AG09309 (cell line): ENCODE measurements at regions not wholly inside any gene's neighbourhood (a gene's known extent, or its start where the extent isn't known, plus 50 kb on each side); places are given as distances from the start of the nearest gene placed in this dataset.
A peak's percentile ranks its signal among the peaks of the same experiment; 100 is the strongest.

Source experiments
- DNase-seq: peaks from one replicate; pipeline ENCODE4 v3.0.0-alpha.2; 2010; ENCODE audit warnings: low read depth
- H3K4me3 ChIP-seq: 2 replicates; pipeline ENCODE4 v1.5.1; 2011; ENCODE audit warnings: mild to moderate bottlenecking, low read depth, low read length, moderate library complexity; ENCODE audit not compliant: control insufficient read depth
- CTCF ChIP-seq: IDR thresholded peaks from 2 replicates; pipeline ENCODE4 v1.5.1; 2011; ENCODE audit warnings: mild to moderate bottlenecking, low read depth, low read length, inconsistent platforms; ENCODE audit not compliant: insufficient read depth, control insufficient read depth; ENCODE audit errors: missing control alignments

- TF ChIP-seq CTCF = no peak
- peak; percentile 75 for DNase-seq
- H3K4me3 ChIP-seq = no peak overlapping the region
Measured at GRCh38 chr2:67289921-67290371, 107.2 kb upstream of the ETAA1 start.

DNA sequence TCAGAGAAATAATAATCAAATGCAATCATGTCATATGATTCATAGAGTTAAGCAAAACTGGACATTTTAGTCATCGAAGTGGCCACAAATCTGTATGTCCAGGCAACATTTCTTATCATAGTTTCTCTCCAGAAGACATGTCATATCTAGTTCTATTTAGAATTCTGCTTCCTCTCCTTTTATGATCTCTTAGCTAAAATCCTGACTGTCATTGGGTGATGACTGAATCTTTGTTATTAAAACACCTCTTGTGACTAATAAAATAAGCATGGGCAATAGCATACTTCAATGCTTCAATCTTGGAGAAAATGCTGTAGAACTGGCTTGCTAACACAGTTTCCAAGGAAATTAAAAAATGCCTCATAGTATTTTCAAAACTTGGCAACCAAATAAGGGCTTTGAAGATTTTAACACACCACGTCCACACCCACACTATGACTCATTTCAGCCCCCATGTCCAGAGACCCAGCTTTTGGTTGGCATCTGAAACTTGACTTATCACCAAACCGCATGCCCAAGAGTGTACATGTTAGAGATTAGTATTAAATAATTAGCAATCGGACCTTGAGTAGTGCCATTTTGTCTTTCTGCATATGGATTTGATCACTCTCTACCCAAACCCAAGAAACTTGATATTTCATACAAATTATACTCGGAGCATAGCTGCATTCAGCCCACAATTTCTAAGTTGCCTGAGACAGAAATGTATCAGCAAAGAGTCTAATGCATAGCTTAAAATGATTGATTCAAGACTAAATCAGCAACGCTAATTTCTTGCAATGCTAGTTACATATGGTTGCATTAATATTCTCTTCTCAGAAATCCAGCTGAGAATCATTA, 106.5 kb upstream of the ETAA1 start:
- TF ChIP-seq CTCF = no peak
- peak; percentile 62 for DNase-seq
- no peak overlapping the region for H3K4me3 ChIP-seq

DNA sequence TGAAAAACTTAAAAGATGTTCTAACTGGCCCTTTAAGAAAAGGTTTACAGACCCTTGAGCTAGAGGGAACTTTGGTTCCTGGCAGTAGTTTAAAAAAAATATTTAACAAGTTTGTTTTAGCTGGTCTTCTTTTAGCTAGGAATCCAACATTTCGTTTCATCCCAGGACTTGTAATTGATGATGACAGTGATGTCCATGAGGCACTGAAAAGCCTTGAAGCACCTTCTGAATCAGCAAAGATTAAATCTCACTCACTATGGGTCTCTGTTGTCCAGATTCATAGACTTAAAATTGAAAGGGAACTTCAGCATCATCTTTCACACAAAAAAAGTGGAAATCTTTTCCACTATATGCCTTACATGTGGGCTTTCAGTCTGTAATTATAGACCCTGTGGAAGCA, 102.9 kb upstream of the ETAA1 start:
- no peak for TF ChIP-seq CTCF
- H3K4me3 ChIP-seq = no peak overlapping the region
- DNase-seq = no peak

DNA sequence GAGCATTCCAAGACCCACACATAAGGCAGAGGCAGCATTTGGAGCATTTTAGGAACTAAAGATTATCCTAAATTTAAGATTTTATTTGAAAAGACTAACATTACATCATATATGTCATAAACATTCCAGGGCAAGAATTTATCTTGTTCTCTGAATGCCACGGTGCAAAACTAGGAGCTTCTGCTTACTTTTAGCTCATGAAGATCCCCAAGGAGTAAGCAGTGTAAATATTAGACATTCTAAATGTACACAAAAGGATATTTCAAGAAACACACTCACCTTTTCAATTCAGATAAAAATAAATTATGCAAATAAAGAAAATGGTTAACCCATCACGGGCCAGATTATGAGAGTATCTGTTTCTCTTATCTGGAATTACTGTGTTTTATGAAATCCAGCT, 101.7 kb upstream of the ETAA1 start:
- no peak for TF ChIP-seq CTCF
- no peak overlapping the region for H3K4me3 ChIP-seq
- DNase-seq = no peak

DNA sequence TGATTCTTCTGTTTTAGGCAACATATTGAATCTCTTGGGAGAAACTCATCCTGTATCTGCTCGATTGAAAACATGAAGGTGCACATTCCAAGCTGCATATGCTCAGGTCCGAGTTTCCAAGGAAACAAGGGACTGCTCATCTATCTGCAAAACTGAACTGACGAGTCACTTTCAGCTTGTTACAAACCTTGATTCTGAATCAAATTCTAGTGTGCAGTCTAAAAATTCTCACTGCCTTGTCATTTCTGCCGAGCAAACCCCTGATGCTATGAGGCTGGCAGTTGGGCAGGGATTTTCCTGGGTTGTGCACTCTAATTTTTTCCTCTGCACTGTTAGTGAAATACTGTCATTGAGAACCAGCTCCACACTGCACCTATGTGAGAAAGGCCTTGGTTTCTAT, 101.3 kb upstream of the ETAA1 start:
- no peak for TF ChIP-seq CTCF
- no peak overlapping the region for H3K4me3 ChIP-seq
- no peak for DNase-seq

DNA sequence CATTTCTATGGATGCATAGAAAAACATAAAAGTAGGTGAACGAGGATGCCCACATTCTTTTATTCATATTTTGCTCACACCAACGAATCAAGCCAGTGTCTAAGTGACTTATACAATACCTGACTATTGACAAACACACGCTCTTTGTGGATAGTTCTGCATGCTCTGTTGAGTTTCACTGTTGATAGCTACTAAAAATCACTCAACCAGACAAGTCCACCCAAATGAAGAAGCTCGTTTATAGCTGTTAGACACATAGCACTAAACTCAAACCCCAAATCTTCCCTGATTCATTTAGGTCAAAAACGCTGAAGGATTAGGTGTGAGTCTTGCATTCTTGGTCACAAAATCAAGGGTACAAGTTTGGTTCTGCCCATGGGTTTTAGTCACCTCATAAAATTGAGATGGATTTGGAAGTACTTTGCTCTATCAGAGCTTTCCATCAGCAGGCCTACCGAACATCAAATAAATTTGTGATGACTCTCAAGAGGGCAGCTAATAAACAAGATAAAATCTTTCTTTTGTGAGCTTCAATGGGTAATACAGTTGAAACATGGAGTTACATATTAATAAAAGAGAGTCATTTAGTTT, 92.7 kb upstream of the ETAA1 start:
- H3K4me3 ChIP-seq = no peak overlapping the region
- no peak for DNase-seq
- no peak for TF ChIP-seq CTCF
